HS-5 (cell line): ENCODE measurements at regions not wholly inside any gene's neighbourhood (a gene's known extent, or its start where the extent isn't known, plus 50 kb on each side); places are given as distances from the start of the nearest gene placed in this dataset.
"Not testable (repeated sequence)": the region's sequence is repeated elsewhere in the genome, so short reads cannot be mapped to it uniquely, and the experiment has no call there.

Source experiments
- DNase-seq: peaks from one replicate; pipeline ENCODE4 v3.0.0-alpha.2; 2012; ENCODE audit warnings: low read depth

DNA sequence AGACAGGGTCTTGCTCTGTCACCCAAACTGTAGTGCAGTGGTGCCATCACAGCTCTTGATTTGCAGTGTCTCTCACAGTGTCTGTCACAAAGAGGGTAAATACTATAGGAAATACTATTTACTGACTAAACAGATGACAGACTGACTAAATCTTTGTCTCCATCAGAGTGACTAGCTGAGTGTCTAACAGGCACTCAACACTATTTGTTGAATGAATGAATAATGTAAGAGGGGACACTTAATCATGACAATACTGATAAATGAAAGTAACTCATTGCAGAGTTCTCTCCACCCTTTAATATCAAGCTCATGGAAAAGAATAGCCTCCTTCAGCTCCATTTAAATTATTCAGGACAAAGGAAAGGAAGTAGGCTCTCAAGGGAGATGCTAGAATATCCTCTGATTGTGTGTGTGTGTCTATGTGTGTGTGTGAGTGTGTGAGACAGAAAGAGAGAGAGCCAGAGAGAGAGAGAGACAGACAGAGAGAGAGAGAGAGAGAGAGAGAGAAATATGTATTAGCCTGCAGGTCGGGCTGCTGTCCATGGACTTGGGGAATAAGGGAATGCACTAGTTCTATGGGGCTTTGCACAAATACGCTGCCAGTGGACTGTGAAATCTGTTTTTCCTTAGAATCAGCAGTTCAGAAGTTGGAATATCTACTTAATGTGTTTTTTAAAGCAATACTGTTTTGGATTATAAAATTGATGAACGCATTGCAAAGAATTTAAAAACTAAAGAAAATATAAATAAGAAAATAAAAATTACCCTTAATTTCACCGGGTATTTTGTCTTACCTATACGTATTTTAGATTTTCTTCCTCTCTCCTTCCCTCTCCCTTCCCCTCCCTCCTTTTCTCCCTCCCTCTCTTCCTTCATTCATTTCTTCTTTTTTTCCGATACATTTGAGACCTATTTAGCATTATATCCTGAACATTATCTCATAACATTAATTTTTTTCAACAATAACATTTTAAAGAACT lies 132.9 kb upstream of the LRIG1 start:
- DNase-seq: no peak

DNA sequence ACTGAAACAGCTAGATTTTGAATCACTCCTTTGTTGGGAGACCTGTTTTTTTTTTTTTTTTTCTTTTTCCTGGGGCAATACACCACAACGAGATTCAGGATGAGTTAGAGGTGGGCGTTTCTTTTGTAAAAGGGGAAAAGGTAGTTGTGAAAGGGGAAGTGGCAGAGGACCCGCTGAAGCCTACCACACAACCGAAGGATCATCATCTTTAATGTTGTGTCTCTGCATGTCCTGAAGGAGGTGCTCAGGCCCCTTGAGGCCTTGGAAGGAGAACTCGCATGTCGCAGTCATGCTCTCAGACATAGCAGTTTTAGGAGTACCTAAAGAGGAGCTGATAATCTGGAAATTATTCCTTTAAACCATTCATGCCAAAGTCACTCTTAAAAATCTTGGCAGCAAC lies 137.9 kb upstream of the LRIG1 start:
- no peak for DNase-seq

DNA sequence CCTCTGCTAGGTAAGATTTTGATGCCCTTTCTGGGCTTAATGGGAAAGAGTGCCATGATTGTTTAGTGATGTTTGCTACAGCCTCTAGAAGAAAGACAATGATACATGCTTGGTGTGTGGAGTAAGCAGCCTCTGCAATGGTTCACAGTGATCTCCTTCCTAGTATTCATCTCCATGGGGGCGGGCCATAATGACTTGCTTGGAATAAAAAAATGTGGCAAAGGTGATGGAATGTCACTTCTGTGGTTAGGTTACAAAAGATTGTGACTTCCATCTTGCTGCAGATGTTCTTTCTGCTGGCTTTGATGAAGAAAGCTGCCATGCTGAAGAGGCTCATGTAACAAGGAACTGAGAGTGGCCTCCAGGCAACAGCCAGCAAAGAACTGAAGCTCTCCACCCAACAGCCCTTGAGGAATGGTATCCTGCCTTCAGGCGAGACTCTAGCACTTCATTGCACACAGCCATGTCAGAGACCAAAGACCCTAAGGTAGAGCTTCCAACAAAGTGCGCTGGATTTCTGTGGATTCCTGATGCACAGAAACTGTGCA lies 139.1 kb upstream of the LRIG1 start:
- no peak for DNase-seq

DNA sequence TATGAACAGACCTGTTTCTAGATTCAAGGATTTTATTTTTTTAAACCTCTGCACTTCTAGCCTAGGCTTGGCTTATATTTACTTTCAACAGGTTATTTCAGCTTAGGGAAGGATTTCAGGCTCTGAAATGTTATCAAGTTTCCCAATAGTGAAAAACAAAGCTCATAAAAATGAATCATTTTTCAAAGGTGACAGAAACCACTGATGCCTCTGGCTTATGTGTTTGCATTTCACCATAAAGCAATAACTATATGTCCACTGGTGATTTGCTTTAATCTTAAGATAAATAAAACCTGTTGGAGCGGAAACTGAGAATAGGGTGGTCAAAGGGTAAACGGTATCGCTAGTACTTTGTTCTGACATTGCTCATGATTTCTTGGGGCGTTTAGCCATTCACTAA lies 141.2 kb upstream of the LRIG1 start:
- no peak for DNase-seq

DNA sequence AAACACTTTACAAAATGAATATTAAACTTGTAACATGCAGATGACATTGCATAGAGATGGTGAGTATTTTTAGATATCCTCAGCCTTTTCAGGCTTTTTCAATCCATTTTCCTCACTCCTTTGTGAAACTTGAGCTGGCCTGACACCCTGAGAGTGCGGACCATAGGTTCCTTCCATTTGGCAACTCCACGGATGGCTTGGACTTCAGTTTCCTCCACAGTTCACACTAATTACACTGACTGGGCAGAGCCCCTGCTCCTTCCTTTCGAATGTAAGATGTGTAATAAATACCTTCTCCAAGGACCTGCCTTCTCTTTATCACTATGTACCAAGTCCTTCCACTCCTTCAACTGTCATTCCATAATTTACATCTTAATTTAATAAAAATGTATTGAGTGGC lies 141.7 kb upstream of the LRIG1 start:
- no peak for DNase-seq

DNA sequence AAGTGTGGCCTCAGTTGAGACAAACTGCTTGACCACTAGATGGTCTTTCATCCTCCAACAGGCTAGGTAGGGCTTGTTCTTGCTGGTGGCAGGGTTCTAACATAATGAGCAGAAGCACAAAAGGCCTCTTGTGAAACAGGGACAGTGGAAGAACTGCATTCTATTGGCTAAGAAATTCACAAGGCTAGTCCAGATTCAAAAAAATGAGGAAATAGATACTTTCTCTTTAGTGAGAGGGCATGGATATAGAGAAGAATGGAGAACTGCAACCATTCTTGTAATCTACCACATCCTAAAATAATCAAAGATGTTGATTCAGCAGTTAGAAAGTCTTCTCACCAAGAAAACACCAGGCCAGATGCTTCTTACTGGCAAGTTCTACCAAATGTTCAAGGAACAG lies 143.7 kb upstream of the LRIG1 start:
- no peak for DNase-seq

DNA sequence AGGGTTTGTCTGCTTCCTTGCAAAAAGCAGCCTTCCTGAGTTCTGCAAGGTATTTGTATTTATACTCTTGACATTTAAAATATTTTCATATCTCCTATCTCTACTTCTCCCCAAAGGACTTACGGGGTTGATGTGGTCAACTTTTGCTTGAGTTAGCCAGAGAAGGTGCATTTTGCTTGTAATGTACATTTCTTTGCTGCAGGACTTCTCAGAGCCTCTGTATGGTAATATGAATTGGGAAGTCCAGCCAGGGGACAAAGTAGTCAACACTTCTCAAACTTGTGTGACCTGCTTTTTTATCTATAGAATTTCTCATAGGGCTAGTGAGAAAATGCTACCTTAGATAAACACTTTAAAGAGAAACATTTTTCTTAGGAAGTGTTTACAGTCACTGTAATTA lies 148.2 kb upstream of the LRIG1 start:
- DNase-seq: no peak

DNA sequence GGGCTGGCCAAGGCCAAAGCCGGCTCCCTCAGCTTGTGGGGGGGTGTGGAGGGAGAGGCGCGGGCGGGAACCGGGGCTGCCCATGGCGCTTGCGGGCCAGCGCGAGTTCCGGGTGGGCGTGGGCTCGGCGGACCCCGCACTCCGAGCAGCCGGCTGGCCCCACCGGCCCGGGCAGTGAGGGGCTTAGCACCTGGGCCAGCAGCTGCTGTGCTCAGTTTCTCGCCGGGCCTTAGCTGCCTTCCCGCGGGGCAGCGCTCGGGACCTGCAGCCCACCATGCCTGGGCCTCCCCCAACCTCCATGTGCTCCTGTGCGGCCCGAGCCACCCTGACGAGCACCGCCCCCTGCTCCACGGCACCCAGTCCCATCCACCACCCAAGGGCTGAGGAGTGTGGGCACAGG lies 150.7 kb upstream of the LRIG1 start:
- DNase-seq: not testable (repeated sequence)

DNA sequence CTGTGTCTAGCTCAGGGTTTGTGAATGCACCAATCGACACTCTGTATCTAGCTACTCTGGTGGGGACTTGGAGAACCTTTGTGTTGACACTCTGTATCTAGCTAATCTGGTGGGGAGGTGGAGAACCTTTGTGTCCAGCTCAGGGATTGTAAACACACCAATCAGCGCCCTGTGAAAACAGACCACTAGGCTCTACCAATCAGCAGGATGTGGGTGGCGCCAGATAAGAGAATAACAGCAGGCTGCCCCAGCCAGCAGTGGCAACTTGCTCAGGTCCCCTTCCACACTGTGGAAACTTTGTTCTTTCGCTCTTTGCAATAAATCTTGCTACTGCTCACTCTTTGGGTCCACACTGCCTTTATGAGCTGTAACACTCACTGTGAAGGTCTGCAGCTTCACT lies 151.3 kb upstream of the LRIG1 start:
- not testable (repeated sequence) for DNase-seq

DNA sequence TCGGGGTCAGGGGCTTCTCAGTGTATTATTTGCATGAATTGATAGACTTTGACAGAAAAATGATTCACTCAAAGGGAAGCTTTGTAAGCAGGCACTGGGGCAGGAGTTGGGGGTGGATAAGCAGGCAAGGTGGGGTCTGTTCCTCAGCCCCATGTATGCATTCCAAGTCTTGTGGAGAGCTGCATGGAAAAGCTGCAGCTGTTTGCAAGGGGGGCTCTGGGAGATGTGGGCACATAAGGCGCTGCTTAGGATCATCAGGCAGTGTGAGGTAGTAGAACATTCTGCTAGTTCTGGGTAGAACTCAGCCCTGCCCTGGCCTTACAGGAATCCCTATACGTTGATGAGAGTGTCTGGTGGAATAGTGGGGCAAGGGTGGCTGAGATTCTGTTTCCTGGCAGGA lies 154.2 kb upstream of the LRIG1 start:
- no peak for DNase-seq

DNA sequence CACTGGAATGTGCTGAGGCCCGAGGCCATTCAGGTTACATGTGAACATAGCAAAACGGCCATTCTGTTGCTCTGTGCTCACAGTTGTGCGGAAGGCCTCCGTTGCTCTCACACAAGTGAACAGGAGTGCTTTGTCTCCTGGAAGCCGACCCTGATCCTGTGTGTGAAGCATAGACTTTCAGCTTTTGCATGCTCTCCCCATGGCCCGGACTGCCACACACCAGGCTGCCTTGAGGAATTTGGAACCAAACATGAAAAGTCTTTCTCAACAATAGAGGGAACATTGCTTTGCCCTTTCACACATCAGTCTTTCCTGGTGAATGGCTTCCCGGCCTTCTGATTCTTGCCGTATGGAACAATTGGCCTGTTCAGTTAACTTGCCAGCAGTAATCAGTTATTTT lies 154.8 kb upstream of the LRIG1 start:
- no peak for DNase-seq

DNA sequence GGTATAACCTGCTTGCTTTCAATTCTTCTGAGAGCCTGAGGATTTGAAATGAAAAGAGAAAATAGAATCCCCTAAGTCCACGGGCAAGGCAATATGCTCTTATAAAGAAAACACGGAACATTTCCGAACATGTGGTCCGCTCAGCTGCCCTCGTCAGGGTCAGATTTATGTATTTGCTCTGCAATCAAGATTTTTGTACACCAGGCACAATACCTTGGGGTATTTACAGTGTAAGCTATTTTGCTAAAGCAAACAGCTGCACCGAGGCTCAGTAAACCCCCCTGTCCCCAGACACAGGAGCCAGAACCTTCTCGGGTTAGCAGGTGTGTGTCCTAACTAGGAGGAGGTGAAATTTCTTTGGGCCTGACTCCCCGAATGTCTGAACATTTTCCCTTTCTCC lies 155.8 kb upstream of the LRIG1 start:
- no peak for DNase-seq

DNA sequence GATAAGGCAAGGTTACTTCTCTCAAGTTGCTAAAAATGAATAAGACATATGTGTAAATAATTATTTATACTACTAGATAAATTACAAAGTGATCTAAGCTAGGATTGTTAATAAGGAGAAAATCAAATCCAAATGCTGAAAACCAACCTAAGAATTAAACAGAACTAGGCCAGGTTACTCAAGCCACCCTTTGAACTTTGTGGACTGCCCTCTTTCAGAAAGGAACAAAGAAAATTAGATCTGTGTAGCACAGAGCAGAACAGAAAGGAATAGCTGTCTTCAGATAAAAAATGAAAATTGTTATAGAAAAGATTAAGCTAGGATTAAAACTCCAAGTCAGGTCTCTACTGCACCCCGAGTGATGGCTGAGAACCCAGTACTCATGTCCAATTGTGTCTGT lies 158.2 kb upstream of the LRIG1 start:
- no peak for DNase-seq

DNA sequence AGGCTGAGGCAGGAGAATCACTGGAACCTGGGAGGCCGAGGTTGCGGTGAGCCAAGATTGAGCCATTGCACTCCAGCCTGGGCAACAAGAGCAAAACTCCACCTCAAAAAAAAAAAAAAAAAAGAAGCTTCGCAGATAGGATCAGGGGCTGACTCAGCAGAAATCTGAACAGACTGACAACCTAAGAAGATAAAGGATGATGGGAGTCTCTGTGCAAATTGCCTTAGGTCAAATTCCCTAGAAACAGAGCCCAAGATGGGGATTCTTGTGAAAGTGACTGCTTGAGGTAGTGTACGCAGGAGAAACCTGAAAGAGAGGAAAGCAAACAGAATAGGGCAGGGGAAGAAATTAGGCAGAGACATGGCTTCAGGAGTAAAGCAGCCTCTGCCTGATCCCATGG lies 160.8 kb upstream of the LRIG1 start:
- DNase-seq: no peak

DNA sequence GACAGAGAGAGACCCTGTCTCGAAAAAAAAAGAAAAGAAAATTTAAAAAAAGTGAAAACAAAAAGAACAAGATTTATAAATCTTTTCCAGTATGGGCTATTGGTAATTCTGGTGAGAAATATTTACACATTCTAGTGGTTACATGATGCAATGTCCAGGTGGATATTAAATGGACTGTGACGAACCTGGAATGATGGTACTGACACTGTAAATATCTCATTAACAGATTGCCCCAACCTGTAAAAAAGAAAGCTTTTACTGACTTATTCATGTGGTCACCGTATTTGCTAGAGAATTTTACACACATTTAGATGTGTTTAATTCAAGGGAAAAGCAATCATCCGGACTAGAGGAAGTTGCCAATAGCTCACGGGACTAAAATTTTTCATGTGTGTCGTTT lies 162.1 kb upstream of the LRIG1 start:
- DNase-seq: no peak

DNA sequence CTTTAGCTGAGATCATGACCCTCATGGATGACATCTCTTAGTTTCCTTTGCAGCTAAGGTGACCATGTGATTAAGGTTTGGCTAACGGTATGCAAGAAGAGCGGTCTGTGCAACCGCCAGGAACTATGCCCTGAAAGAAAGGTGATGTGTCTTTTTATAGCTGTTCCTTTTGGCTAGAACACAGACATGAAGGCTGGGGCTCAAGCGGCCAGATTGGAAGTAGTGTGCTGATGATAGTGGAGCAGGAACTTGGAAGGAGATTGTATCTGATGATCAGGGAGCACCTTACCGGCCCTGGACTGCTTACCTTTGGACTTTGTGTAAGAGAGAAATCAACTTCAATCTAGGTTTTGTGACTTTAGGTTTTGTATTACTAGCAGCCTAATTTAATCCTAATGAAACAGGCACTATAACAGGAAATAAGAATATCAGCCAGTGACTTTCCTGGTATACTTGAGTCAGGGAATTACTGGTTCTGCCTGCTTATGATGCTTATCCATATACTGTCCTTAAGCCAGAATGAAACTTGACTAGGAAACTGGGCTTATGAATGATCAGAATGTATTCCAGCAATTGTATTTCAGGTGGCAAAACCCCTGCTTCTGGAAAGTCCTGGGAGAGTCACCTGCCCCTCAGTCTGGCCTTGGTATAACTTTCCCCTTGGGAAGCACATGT lies 164.3 kb upstream of the LRIG1 start:
- DNase-seq: no peak

DNA sequence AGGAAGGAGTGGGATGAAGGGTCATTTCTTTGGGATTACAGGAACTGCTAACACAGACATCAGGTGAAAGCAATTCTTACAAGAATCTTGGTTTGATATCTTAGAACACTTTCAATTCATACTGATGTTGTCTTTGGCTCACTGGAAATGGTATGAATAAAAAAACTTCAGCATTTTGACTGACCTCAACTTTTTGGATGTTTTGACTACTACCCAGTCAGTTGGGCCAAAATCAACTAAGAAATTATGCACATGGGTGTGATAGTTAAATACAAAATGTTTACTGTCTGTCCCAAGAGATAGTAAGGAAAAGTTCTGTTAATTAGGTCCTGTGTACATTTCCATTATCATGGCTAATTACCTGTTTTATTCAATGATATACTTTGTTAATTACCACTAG lies 165.5 kb upstream of the LRIG1 start:
- no peak for DNase-seq

DNA sequence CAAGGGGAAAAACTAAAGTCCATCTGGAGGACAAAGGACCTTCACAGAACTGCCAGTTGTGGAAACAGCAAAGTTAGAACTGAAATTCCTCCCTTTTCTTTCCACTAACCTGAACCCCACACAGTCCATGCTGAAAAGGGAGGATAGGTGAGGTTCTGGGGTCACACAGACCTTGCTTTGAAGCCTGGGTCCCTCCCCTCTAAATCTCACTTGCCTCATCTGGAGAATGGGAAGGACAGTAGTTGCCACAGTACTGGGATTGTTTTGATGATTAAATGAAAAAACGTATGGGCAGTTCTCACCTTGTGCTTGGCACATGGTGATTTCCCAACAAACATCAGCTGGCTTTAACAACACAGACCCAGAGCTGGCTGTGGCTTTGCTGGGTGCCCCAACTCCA lies 166.4 kb upstream of the LRIG1 start:
- DNase-seq: no peak

DNA sequence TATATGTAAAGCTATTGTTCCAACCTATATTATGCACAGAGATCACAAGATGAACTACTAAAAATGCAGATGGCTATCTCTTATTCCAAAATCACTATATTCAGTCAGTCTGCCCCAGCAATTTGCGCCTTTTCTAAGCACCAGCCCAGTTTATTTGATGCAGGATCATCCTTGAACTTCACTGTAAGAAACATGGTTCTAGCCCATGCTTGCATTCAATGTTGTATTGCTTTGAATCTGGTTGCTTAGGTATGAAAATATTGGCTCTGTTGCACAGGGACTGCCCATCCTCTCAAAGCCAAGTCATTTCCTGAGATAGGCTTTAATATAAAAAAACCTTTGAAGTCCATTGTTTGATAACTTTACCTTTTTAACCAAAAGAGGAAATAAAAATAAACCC lies 170.5 kb upstream of the LRIG1 start:
- DNase-seq: no peak

DNA sequence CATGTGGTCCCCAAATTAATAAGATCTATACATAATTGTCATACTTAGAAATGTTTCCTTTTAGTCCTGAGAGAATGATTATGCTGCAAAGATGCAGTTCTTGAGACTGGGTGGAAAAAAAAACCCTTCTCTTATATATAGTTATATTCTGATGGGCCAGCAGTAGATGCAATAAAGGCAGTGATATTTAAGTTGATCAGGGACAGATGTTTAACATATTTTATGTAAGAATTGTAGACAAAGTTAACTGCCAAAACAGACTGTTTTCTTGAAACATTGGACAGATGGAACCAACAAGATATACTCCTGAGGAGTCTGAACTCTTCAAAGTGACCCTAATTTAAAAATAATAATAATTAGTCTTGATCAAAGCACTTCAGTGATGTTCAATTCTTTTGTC lies 172.0 kb upstream of the LRIG1 start:
- no peak for DNase-seq

DNA sequence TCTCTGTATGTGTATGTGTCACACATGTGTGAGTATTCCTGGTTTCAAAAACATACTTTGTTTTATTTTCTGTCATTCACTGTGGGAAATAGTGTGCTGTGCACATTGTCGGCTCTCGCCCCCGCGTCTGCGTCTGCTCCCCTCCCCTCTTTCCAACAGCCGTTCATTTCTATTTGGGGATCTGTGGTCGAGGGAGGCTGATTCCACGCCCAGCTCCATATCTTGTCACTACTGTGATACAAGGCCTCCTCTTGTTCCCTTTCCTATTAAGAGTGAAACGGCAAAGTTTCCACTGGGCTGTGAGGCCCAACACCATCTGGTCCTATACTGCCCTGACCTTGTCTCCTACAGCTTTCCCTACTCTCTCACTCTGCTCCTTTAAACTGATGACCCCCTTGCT lies 172.5 kb upstream of the LRIG1 start:
- DNase-seq: no peak

DNA sequence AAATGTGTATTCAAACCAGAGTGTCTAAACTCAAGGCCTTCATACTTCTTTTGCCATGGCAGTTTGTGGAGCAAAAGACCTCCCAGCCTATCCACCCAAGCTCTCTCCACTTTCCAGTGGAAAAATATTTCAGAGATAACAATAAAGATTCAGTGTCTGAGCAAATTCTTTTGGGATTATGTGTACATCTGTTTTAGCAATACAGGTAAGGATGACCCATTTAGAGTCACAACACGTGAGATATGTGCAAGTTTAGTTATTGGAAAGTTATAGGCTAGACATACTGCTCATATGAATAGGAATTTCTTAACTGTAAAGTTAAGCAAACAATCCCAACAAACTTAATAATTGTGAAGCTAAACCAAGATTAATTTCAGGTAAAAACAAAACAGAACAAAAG lies 174.5 kb upstream of the LRIG1 start:
- DNase-seq: peak; percentile 73

DNA sequence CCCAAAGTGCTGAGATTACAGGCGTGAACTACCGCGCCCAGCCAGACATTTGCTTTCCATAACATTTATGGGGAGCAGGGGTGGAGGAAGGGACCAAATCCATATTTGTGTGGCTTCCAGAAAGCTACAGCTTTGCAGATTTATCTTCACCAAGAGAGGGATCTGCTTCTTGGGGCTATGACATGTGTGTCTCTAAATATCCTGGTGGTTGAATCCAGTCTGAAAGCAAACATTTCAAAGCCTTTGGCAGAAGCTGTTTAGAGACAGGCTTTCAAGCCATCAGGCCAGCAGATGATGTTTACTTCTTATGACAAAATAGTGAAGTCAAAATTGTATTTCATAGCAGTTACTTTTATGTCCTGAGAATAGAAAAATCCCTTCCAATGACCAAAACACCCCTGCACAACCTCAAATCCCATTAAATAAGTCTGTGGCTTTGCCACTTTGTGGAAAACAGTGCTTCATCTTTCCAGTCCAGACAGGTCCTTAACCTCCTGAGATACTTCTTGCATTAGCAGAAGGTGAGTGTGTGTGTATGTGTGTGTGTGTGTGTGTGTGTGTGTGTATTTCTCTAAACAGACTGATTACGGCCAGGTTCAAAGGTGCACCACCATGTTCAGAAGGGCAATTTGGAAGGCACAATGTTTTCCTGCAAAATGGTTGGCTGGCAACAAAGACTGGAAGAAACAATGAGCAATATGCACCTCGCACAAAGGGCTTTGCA lies 191.4 kb upstream of the LRIG1 start:
- no peak for DNase-seq
